ENCODE measurements at regions not wholly inside any gene's neighbourhood (a gene's known extent, or its start where the extent isn't known, plus 50 kb on each side); places are given as distances from the start of the nearest gene placed in this dataset.

GRCh38 chr5:112018846-112019245 lies 261.9 kb upstream of the NREP start:
- TF ChIP-seq, protein P1, sequence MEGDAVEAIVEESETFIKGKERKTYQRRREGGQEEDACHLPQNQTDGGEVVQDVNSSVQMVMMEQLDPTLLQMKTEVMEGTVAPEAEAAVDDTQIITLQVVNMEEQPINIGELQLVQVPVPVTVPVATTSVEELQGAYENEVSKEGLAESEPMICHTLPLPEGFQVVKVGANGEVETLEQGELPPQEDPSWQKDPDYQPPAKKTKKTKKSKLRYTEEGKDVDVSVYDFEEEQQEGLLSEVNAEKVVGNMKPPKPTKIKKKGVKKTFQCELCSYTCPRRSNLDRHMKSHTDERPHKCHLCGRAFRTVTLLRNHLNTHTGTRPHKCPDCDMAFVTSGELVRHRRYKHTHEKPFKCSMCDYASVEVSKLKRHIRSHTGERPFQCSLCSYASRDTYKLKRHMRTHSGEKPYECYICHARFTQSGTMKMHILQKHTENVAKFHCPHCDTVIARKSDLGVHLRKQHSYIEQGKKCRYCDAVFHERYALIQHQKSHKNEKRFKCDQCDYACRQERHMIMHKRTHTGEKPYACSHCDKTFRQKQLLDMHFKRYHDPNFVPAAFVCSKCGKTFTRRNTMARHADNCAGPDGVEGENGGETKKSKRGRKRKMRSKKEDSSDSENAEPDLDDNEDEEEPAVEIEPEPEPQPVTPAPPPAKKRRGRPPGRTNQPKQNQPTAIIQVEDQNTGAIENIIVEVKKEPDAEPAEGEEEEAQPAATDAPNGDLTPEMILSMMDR (IDR thresholded peaks at IDR 0.05), result no peak
- no peak for TF ChIP-seq POLR2A (IDR thresholded peaks at IDR 0.05)
- TF ChIP-seq POLR2AphosphoS5 (IDR thresholded peaks at IDR 0.05), result no peak

Data from prostate gland (tissue), 2 donors.